ENCODE measurements at regions not wholly inside any gene's neighbourhood (a gene's known extent, or its start where the extent isn't known, plus 50 kb on each side); places are given as distances from the start of the nearest gene placed in this dataset.
"Not testable (repeated sequence)": the region's sequence is repeated elsewhere in the genome, so short reads cannot be mapped to it uniquely, and the experiment has no call there.

- no peak for DNase-seq
These were observed 653.3 kb upstream of the PFKP start for GRCh38 chr10:2414039-2414438.

DNA sequence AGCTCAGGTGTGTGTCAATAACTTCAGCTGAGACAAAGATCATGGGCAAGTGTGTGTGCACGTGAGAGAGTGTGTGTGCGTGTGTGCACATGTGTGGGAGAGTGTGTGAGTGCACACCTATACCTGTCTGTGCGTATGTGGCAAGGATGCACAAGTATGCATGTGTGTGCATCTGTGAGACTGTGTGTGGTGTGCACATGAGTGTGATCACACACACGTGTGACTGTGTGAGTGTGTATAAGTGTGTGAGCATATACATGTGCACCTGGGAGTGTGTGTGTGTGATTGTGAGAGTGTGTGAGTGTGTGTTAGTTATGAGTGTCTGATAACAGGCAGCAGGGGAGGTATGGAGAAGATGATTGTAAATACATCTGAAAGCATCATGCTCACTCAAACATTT lies 657.3 kb upstream of the PFKP start:
- DNase-seq = no peak

GRCh38 chr10:2401459-2401858 lies 664.1 kb upstream of the ADARB2 start:
- no peak for DNase-seq

DNA sequence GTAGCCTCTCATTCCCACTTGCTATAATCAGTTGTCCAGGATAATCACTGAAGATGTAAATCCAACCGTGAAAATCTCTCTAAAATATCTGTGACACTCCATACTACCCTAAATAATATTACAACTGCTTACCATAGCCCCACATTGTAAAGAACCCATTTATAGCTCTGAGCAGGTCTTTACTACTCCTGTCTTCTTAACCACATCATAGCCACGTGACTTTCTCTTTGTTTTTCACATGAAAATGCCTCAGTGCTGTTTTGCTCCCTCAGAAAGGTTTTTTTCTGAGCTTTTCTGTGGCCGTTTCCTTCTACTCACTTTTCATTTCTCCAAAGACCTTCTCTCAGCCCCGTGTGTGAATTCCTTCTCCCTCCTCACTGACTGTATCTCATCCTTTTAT lies 662.2 kb upstream of the ADARB2 start:
- no peak for DNase-seq

DNA sequence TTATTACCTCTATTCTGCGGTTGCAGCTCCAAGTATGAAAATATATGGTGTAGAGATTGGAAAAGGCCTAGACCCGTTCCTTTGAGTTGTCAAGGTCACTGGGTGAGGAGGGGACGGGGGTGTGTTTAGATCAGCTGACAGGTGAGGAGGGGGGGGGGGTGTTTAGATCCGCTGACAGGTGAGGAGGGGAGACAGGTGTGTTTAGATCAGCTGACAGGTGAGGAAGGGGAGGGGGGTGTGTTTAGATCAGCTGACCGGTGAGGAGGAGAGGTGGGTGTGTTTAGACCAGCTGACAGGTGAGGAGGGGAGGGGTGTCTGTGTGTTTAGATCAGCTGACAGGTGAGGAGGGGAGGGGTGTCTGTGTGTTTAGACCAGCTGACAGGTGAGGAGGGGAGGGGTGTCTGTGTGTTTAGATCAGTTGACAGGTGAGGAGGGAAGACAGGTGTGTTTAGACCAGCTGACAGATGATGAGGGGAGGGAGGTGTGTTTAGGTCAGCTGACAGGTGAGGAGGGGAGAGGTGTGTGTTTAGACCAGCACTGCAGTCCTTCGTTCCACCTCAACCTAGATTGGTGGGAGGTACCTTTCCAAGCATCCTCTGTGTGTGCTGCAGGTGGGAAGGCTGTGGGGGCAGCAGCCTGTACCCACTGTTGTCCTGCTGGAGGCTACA lies 655.0 kb upstream of the ADARB2 start:
- DNase-seq = no peak

DNA sequence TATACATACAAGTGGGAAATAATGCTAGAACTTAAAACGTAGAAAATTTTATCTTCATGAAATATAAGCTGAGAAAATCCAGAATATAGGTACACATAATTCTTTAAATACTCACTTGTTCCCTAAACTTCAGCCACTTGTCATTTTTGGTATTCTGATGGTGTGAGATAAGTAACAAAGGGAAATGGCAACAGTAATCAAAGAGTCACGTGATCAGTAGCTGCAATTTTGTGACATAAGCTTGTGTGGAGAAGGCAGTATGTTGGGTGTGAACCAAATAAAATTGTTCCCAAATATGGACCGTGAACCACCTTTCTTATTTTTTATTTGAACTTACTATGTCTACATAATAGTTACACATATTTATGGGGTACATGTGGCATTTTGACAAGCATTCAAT lies 650.3 kb upstream of the ADARB2 start:
- DNase-seq = no peak

DNA sequence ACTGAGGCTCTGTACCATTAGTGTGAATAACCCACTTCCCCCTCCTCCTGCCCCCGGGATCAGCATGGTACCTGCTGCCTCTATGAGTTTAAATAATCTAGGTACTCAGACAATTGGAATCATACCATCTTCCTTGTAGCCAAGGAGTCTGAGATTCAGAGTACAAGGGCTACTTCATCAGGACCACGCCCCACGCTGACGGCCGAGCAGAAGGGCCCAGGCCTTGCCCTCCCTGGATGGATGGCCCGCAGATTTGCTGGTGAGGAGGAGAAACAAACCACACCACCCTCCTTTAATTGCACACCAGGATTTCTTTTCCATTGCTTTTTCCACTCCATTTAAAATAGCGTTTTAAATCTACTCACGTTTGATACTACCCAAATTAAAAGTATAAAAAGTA lies 649.9 kb upstream of the ADARB2 start:
- no peak for DNase-seq

GRCh38 chr10:2380218-2380617 lies 642.9 kb upstream of the ADARB2 start:
- no peak for DNase-seq

DNA sequence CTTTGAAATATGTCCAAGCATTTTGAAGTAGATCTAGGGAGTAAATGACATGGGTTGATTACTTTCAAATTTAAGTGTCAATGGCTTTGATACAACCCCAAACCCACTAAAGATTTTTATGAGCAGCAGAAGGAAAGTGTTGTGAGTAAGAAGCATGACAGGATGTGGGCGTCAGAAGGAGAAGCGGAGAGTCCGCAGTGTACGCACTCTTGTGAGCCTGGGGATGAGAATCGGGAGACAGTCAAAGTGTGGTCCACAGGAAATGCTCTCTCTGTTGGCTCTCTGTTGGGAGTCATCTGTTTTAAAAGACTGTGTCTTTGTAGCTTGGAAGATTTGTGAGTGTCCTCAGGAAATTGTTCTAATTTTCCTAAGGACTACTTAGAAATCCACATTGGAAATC lies 629.8 kb upstream of the ADARB2 start:
- DNase-seq = no peak

DNA sequence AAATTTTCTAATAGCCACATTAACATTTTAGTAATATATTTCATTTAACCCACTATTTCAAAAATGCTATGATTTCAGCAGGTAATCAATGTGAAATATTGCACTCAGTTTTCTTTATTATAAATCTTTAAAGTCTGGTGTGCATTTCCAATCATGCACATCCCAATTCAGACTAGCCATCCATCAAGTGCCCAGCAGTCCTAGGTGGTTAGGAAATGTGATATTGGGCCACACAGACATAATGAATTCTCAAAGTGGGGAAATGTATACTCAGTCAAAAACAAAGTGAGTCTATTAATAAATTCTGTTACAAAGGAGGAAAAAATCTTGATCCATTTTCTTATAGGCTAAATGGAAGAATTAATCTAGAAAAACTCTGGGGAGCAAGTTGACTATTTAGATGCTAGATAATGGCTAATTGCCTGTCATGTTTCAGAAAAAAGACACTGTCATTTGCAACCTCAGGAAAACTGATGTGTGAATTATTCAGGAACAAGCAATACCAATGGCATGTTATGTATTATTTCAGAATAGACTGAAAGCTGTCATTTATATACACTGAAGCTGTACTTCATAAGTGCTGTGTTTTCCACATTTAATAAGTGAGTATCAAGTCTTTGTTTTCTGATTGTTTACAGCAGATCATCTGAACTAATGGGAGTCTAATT lies 629.1 kb upstream of the ADARB2 start:
- no peak for DNase-seq

GRCh38 chr10:2362331-2362730 lies 625.0 kb upstream of the ADARB2 start:
- DNase-seq = no peak

GRCh38 chr10:2358586-2358985 lies 621.3 kb upstream of the ADARB2 start:
- no peak for DNase-seq

- DNase-seq = no peak
These were observed 619.3 kb upstream of the ADARB2 start for GRCh38 chr10:2356670-2357069.

DNA sequence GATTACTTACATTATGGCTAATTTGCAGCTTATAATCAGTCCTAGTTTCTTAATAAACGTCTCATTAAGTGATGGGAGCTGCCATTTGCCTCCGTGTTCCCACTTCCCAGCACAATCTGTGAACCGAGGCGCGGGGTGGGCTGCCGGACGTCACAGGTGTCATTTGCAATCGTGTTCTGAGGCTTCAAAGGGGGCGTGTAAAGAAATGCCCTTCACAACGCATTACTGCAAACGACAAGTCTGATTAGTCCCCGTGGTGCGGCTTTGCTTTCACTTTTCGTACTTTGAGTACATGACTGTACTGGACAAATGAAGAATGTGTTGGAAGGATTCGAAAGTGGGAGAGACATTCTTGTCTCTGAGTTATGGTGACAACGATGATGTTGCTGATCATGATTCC lies 614.2 kb upstream of the ADARB2 start:
- no peak for DNase-seq

DNA sequence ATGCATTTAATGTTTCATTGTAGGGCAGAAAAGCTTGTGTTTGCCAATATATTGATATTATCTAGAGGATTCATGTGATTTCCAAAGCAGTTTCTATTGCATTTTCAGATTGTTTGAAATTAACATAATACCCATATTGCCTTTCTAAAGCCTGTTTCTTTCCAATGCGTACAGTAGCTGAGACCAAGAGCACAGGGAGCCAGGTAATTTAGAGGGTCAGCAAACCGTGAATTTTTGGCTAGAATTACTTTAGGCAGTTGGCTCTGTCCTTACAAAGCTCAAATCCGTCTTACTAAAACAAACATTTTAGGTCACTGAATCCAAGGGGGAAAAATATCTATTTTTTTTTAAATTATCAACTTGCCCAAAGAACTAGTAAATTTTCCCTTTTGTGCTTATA lies 604.9 kb upstream of the ADARB2 start:
- DNase-seq = no peak

- DNase-seq = no peak
These were observed 603.7 kb upstream of the ADARB2 start for GRCh38 chr10:2340831-2341647.

GRCh38 chr10:2335626-2336025 lies 598.3 kb upstream of the ADARB2 start:
- no peak for DNase-seq

GRCh38 chr10:2334575-2334974 lies 597.2 kb upstream of the ADARB2 start:
- DNase-seq = no peak

DNA sequence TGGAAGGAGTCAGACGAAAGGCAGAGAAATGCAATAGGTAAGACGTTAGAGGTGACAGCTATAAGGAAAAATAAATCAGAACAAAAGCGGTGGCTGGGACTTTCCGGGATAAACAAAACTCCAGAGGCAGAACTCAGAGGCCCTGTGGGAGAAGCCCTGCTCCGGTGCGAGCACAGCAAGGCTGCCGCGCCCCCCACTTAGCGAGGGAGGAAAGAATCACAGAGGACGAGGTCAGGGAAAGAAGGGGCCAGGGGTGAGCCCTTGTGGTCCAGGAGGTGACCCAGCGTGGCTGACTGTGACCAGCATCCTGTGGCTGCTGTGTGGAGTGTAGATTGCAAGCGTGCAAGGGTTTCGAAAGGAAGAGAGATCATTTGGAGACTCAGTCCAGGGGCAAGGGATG lies 591.8 kb upstream of the ADARB2 start:
- no peak for DNase-seq

GRCh38 chr10:2326411-2326810 lies 589.1 kb upstream of the ADARB2 start:
- DNase-seq = no peak

GRCh38 chr10:2315045-2315485 lies 577.7 kb upstream of the ADARB2 start:
- not testable (repeated sequence) for DNase-seq

DNA sequence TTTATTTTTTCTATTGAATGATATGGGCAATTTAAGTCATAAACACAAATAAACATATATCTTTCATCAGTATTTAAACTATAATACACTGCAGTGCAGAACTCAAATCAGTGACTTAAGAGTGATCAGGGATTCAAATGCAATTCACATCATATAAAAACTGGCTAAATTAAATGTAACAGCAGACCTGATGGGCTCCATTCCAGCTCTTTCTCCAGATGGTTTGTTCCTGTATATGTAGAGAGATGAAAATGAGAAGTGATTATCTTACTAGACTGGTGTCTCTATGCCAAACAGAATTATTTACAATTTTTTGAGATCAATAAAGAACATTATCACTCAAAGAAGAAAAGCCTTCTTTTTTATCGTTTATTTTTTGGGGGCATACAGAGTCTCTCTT lies 568.8 kb upstream of the ADARB2 start:
- no peak for DNase-seq

DNA sequence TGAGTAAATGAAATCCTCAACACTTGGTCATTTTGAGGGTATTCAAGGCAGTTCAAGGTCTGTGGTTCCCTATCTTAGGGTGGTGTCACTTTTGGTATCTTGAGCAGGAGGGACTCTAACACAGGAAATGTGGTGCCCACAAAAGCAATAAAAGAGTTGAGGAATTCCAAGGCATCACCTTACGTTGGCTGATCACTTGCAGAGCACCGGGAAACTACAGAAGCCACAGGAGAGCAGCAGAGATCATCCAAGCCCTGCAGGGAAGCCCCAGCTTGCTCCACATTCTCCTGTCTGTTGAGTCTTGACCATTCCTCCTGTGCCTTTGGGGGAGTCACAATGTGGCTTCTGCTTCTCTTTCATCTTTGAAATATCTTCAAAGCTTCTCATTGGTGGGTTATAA lies 565.8 kb upstream of the ADARB2 start:
- no peak for DNase-seq

DNA sequence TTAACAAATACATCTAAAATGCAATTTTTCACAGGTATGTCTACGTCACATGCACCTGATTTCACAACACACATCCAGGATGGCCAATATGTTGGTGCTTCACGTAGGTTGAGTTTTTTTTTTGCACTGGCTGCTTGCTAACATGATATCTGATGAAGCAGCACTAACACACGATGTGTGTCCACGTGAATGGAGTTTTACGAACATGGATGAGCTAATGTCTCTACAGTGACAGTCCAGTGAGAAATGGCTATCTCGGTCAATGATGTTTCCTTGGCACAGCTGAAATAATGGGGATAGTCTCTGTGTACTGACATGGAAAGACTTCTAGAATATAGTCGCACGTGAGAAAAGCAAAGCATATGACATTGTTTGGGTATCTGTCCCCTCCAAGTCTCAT lies 563.9 kb upstream of the ADARB2 start:
- DNase-seq = no peak

Data from islet precursor cell (in vitro differentiated cells).